Activated CD4-positive, alpha-beta T cell treated with anti-CD3 and anti-CD28 coated beads, Interleukin-2, amount 50 U/mL, for 16 hours (primary cell): ENCODE measurements at regions not wholly inside any gene's neighbourhood (a gene's known extent, or its start where the extent isn't known, plus 50 kb on each side); places are given as distances from the start of the nearest gene placed in this dataset.

Experiments used
- DNase-seq: peaks from one replicate; pipeline ENCODE4 v3.0.0-alpha.2; 2020

GRCh38 chr1:239896980-239897379 is 194.7 kb upstream of the FMN2 start:
- DNase-seq, result no peak

GRCh38 chr1:239897458-239897857 is 194.2 kb upstream of the FMN2 start:
- DNase-seq, result no peak

GRCh38 chr1:239898062-239898730 is 193.5 kb upstream of the FMN2 start:
- DNase-seq, result peak; percentile 86

GRCh38 chr1:239899747-239900146 is 191.9 kb upstream of the FMN2 start:
- no peak for DNase-seq

GRCh38 chr1:239906394-239906793 is 185.3 kb upstream of the FMN2 start:
- no peak for DNase-seq

- DNase-seq, result no peak
Measured at GRCh38 chr1:239909898-239910297, 181.8 kb upstream of the FMN2 start.

- DNase-seq, result no peak
Measured at GRCh38 chr1:239912471-239912870, 179.2 kb upstream of the FMN2 start.

- DNase-seq, result peak; percentile 34
Measured at GRCh38 chr1:239913141-239913585, 178.5 kb upstream of the FMN2 start.

- no peak for DNase-seq
Measured at GRCh38 chr1:239914751-239915231, 176.9 kb upstream of the FMN2 start.

GRCh38 chr1:239918634-239919033 is 173.0 kb upstream of the FMN2 start:
- DNase-seq, result no peak

GRCh38 chr1:239920214-239920613 is 171.5 kb upstream of the FMN2 start:
- no peak for DNase-seq

GRCh38 chr1:239922778-239923522 is 168.7 kb upstream of the FMN2 start:
- DNase-seq, result peak; percentile 33

GRCh38 chr1:239924741-239925350 is 166.8 kb upstream of the FMN2 start:
- no peak for DNase-seq

GRCh38 chr1:239926184-239926583 is 165.5 kb upstream of the FMN2 start:
- DNase-seq, result no peak

GRCh38 chr1:239929317-239929716 is 162.4 kb upstream of the FMN2 start:
- DNase-seq, result no peak

GRCh38 chr1:239930686-239931262 is 160.9 kb upstream of the FMN2 start:
- DNase-seq, result no peak

GRCh38 chr1:239931341-239931740 is 160.3 kb upstream of the FMN2 start:
- DNase-seq, result no peak

- no peak for DNase-seq
Measured at GRCh38 chr1:239939602-239940001, 152.1 kb upstream of the FMN2 start.

GRCh38 chr1:239943761-239944160 is 147.9 kb upstream of the FMN2 start:
- no peak for DNase-seq

GRCh38 chr1:239944666-239945065 is 147.0 kb upstream of the FMN2 start:
- DNase-seq, result no peak

GRCh38 chr1:239947801-239948200 is 143.9 kb upstream of the FMN2 start:
- no peak for DNase-seq

- DNase-seq, result peak; percentile 64
Measured at GRCh38 chr1:239951511-239952140, 140.1 kb upstream of the FMN2 start.
